T-cell (primary cell): ENCODE measurements at regions not wholly inside any gene's neighbourhood (a gene's known extent, or its start where the extent isn't known, plus 50 kb on each side); places are given as distances from the start of the nearest gene placed in this dataset.

Source experiments
- ATAC-seq, 4 experiments: fragments of 200-7000 bp in 3 of 4; fragments of 150-1000 bp in 1 of 4; cut with Tn5 transposase; replicated peaks in 1 of 4; 1 replicate in 3 of 4; 2 replicates in 1 of 4; pipeline ENCODE4 v1.10.0; 2021; ENCODE audit warnings: moderate library complexity in 3 of 4, mild to moderate bottlenecking in 2 of 4, moderate number of reproducible peaks in 1 of 4
- CTCF ChIA-PET, 2 donors: fragments of 300-600 bp; sonication (Branson Sonifier 250); formaldehyde crosslinking; loops; one replicate each; lab custom pipeline; 2022; ENCODE audit warnings: antibody characterized with exemption in 2 of 2; lab: Charles Lee
- POLR2A ChIA-PET, 2 donors: fragments of 300-600 bp; sonication (Branson Sonifier 250); formaldehyde crosslinking; loops; one replicate each; lab custom pipeline; 2022; ENCODE audit warnings: antibody characterized with exemption in 2 of 2; lab: Charles Lee
- DNase-seq, 35 experiments: peaks; one replicate each; pipeline versions ENCODE4 v3.0.0 to v3.0.0-alpha.2; 2013 to 2023
- H3K27ac ChIP-seq: one replicate; pipeline ENCODE4 v1.5.1; 2013; ENCODE audit warnings: low read length
- H3K27me3 ChIP-seq, 2 experiments: replicated peaks in 1 of 2; 1 replicate in 1 of 2; 2 replicates in 1 of 2; pipeline versions ENCODE4 v1.6.1 to v1.7.0; 2013; ENCODE audit warnings: low read length in 1 of 2, mixed read lengths in 1 of 2; ENCODE audit not compliant: control insufficient read depth in 2 of 2, insufficient read depth in 2 of 2; ENCODE audit errors: extremely low read depth in 1 of 2
- H3K36me3 ChIP-seq, 2 donors: 1 replicate in 1 of 2; 2 replicates in 1 of 2; pipeline versions ENCODE4 v1.6.1 to v1.7.0; 2013; ENCODE audit warnings: low read length in 1 of 2; ENCODE audit not compliant: control insufficient read depth in 2 of 2, insufficient read depth in 1 of 2; ENCODE audit errors: extremely low read depth in 1 of 2
- H3K4me1 ChIP-seq, 2 experiments: 1 replicate in 1 of 2; 2 replicates in 1 of 2; pipeline versions ENCODE4 v1.6.1 to v1.7.0; 2013; ENCODE audit warnings: low read length in 2 of 2, mixed read lengths in 1 of 2; ENCODE audit not compliant: insufficient read depth in 2 of 2, control insufficient read depth in 1 of 2; ENCODE audit errors: extremely low read depth in 1 of 2
- H3K4me3 ChIP-seq, 2 donors: 1 replicate in 1 of 2; 2 replicates in 1 of 2; pipeline versions ENCODE4 v1.5.1 to v1.7.0; 2013; ENCODE audit warnings: mild to moderate bottlenecking in 2 of 2, low read length in 1 of 2, moderate library complexity in 1 of 2; ENCODE audit not compliant: control insufficient read depth in 1 of 2; ENCODE audit errors: extremely low read depth in 1 of 2
- H3K9me3 ChIP-seq: 2 replicates; pipeline ENCODE4 v1.7.0; 2013
- H3K27ac Mint-ChIP-seq, 2 donors: one replicate each; pipeline ENCODE4 v1.8.0; 2020 to 2021; ENCODE audit warnings: mild to moderate bottlenecking in 2 of 2, mixed read lengths in 2 of 2
- H3K27me3 Mint-ChIP-seq, 2 donors: one replicate each; pipeline ENCODE4 v1.8.0; 2021 to 2022; ENCODE audit warnings: mixed read lengths in 2 of 2
- H3K36me3 Mint-ChIP-seq: one replicate; pipeline ENCODE4 v1.8.0; 2021; ENCODE audit warnings: mixed read lengths
- H3K4me1 Mint-ChIP-seq, 3 donors: one replicate each; pipeline ENCODE4 v1.8.0; 2020 to 2022; ENCODE audit warnings: mixed read lengths in 3 of 3, mild to moderate bottlenecking in 1 of 3
- H3K4me3 Mint-ChIP-seq, 3 donors: one replicate each; pipeline ENCODE4 v1.8.0; 2020 to 2022; ENCODE audit warnings: mild to moderate bottlenecking in 3 of 3, mixed read lengths in 3 of 3, moderate library complexity in 3 of 3
- H3K9me3 Mint-ChIP-seq, 3 donors: one replicate each; pipeline ENCODE4 v1.8.0; 2020 to 2022; ENCODE audit warnings: mixed read lengths in 3 of 3
- whole genome bisulfite sequencing: methylation state at CpG from one replicate; pipeline ENCODE4 v1.1.5; 2013; ENCODE audit warnings: missing lambda C conversion rate; ENCODE audit not compliant: insufficient coverage; 5-methylcytosine and 5-hydroxymethylcytosine counted together

DNA sequence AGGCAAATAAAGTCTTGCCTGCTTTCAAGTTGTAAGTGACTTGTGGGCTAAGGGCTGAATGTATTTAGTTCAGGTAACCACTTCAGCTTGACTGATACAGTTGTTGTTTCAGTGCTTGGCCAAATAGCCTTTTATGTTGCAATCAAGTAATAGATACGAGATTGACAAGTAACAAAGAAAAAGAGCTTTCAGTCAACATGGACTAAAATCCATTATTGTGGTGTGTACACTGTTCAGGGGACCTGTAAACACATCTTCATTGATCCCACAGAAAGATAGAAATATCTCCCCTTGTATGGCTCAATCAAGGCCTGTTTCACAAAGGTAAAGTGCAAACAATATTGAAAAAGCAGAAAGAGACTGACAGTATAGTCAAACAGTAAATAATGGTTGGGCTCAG is 224.8 kb upstream of the TMCO5A start:
- DNase-seq, result no peak
- Histone ChIP-seq H3K27me3 (no peaks in the 10 kb centered on the region), H3K4me3 (no peak overlapping the region), H3K9me3 (no peaks in the 10 kb centered on the region), H3K4me1 (no peaks in the 10 kb centered on the region), H3K36me3 (no peaks in the 10 kb centered on the region), H3K27ac (no peak overlapping the region)
- Mint-ChIP-seq H3K9me3 (peaks cover 10 to 16% (median 12%) of the 10 kb centered on the region in 3 donors), H3K4me1 (no peaks in the 10 kb centered on the region), H3K27ac (no peak overlapping the region), H3K27me3 (peaks cover 0 to 4% of the 10 kb centered on the region in 2 donors), H3K36me3 (no peaks in the 10 kb centered on the region), H3K4me3 (no peak overlapping the region)
- ATAC-seq, result no peak
- ChIA-PET CTCF (no interaction called here), POLR2A (interaction anchor here in 1 of 2 donors (0.9 kb wide), 1 partner anchor 807 kb away, joined by 3 read pairs; no protein-coding TSS in a partner anchor)
- no CpG with 5 or more reads among the region's 1 CpG for WGBS

DNA sequence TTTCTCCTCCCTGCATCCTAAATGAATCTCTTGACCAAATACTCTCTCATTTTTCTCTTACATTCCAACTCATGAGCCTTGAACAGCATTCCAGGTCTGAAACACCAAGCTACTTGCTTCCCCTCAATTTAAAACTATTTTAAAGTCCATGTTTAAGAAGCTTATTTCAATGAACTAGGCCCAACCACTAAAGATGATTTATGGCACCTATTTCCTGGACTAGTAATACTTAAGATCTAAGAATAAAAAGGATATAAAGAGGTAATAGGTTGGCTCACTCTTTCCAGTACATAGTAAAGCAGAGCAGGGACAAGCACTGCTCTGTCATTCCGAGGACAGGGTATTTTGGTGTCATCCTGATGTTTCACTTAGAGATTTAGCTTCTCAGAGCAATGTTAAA is 219.3 kb upstream of the TMCO5A start:
- H3K9me3 ChIP-seq, result no peaks in the 10 kb centered on the region
- H3K27me3 ChIP-seq, result no peaks in the 10 kb centered on the region
- no peak overlapping the region for H3K27ac ChIP-seq
- Mint-ChIP-seq H3K9me3 (peaks cover 10 to 16% (median 15%) of the 10 kb centered on the region in 3 donors), H3K27me3 (peaks cover 0 to 3% of the 10 kb centered on the region in 2 donors), H3K4me3 (no peak overlapping the region), H3K4me1 (no peaks in the 10 kb centered on the region), H3K36me3 (no peaks in the 10 kb centered on the region), H3K27ac (no peak overlapping the region)
- ChIA-PET CTCF (interaction anchor here in 1 of 2 donors (0.9 kb wide), 1 partner anchor 202 kb away, joined by 3 read pairs; no protein-coding TSS in a partner anchor), POLR2A (no interaction called here)
- DNase-seq (no peak), ATAC-seq (no peak)
- no CpG with 5 or more reads among the region's 1 CpG for WGBS
- no peaks in the 10 kb centered on the region for H3K4me1 ChIP-seq
- H3K36me3 ChIP-seq, result no peaks in the 10 kb centered on the region
- no peak overlapping the region for H3K4me3 ChIP-seq

DNA sequence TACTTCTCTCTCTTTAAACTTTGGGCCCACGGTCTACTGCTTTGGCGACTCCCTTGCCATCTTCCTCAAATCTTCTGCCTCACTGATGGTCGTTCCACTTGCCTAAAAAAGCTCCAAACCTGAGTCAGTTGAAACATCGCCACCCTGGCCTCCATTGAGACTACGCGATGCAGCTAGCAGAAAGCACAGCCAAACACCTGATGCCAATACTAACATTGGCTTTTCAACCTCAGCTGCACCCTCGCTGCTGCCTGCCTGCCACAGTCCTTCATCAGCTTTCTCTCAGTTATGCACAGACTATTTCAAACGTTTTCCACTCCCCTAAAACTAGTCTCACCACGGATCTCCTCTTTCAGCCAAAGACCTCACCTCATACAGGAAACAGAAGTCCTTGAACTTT is 214.2 kb upstream of the TMCO5A start:
- Histone ChIP-seq H3K4me3 (no peak overlapping the region), H3K27me3 (no peaks in the 10 kb centered on the region), H3K4me1 (no peaks in the 10 kb centered on the region), H3K9me3 (no peaks in the 10 kb centered on the region), H3K27ac (no peak overlapping the region), H3K36me3 (no peaks in the 10 kb centered on the region)
- DNase-seq (no peak), ATAC-seq (no peak)
- H3K9me3 Mint-ChIP-seq, result no peaks in the 10 kb centered on the region
- WGBS, result 71% methylated on average over 9 of the region's 9 CpGs
- H3K4me3 Mint-ChIP-seq, result no peak overlapping the region
- H3K27ac Mint-ChIP-seq, result no peak overlapping the region
- ChIA-PET CTCF (no interaction called here), POLR2A (no interaction called here)
- no peaks in the 10 kb centered on the region for H3K4me1 Mint-ChIP-seq
- no peaks in the 10 kb centered on the region for H3K27me3 Mint-ChIP-seq
- no peaks in the 10 kb centered on the region for H3K36me3 Mint-ChIP-seq

DNA sequence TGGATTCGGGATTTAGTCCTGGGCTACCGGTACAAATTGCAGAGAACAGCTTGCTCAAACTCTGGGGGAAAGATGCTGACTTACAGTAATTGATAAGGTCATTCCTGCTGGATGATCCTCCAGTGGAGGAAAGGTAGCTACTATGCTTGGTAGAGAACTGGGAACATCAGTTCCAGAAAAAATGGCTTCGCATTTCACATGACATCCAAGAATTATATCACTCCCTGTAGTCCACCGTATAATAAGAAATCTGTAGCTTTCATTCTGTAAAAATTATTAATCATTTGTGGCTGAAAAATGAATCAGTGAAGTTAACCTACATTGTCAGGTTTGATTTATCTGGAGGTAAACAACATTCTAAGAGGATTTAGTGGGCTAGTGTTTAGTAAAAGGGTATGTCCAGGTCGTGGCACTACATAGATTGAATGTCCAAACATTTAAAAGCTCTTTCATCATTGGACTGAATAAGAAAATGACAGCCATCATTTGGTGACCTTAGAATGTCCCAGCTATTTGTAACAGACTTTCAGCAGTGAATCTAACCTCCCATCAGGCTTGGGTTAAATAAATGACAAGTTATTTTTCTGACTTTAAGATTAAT is 203.2 kb upstream of the TMCO5A start:
- no peak for DNase-seq

DNA sequence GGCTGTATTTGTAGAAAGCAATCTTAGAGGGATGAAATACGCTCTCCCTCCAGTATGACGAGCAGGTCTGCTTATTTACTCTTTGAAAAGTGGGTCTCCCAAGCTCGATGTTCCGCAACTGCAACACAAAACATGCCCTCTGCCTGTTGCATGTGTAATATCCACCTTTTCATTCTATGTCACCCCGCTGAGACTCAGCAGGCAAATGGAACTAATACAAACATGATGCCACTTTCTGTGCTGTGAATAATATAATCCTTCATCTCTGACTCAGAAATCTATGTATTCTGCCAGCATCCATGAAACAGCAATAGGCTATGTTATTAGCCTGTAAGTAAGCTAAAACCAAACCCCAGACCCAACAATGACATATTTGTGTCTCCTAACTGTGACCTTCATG is 200.8 kb upstream of the TMCO5A start:
- no peak overlapping the region for H3K4me3 Mint-ChIP-seq
- H3K27me3 Mint-ChIP-seq, result peaks cover 0 to 10% of the 10 kb centered on the region in 2 donors
- ChIA-PET POLR2A (no interaction called here), CTCF (no interaction called here)
- Histone ChIP-seq H3K27me3 (no peaks in the 10 kb centered on the region), H3K4me3 (no peak overlapping the region), H3K4me1 (no peaks in the 10 kb centered on the region), H3K36me3 (no peaks in the 10 kb centered on the region), H3K27ac (no peak overlapping the region), H3K9me3 (no peaks in the 10 kb centered on the region)
- peaks cover 0 to 5% (median 0%) of the 10 kb centered on the region in 3 donors for H3K9me3 Mint-ChIP-seq
- no peak overlapping the region for H3K27ac Mint-ChIP-seq
- WGBS, result 82% methylated on average over 5 of the region's 5 CpGs
- H3K4me1 Mint-ChIP-seq, result no peaks in the 10 kb centered on the region
- no peaks in the 10 kb centered on the region for H3K36me3 Mint-ChIP-seq
- DNase-seq (no peak), ATAC-seq (no peak)

More for the DNA sequence above, 203.2 kb upstream of the TMCO5A start:
- ATAC-seq, result no peak
- ChIA-PET CTCF (no interaction called here), POLR2A (no interaction called here)
- Mint-ChIP-seq H3K4me1 (no peaks in the 10 kb centered on the region), H3K27ac (no peak overlapping the region), H3K27me3 (peaks cover 2 to 13% of the 10 kb centered on the region in 2 donors), H3K4me3 (no peak overlapping the region), H3K9me3 (peaks cover 0 to 3% (median 0%) of the 10 kb centered on the region in 3 donors), H3K36me3 (no peaks in the 10 kb centered on the region)
- Histone ChIP-seq H3K4me1 (no peaks in the 10 kb centered on the region), H3K27me3 (no peaks in the 10 kb centered on the region), H3K36me3 (no peaks in the 10 kb centered on the region), H3K9me3 (no peaks in the 10 kb centered on the region), H3K27ac (no peak overlapping the region), H3K4me3 (no peak overlapping the region)
- 65% methylated on average over 3 of the region's 5 CpGs for WGBS

DNA sequence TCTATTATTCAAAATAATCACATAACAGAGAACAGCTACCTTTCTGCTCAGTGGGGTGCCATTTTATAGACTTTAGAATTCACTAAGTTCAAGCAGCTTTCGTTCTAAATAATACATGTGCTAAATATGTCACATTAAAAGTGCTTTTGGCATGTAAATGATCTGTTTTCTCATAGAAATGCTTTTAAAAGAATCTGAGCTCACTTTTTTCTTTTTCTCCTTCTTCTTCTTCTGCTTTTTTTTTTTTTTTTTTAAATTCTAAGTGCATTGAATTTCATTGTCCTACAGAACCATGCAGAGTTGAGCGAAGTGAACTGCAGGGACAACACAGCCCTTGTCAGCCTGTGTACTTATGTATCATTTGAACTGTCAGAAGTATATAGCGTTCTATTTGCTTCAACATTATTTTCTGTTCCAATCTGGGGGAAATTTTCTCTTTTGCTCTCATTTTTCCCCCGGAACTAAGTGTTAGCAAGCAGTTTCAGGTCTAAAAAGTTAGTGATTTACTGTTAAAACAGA is 193.8 kb upstream of the TMCO5A start:
- Mint-ChIP-seq H3K36me3 (no peaks in the 10 kb centered on the region), H3K27ac (no peak overlapping the region), H3K4me1 (no peaks in the 10 kb centered on the region), H3K9me3 (peaks cover 0 to 8% (median 3%) of the 10 kb centered on the region in 3 donors), H3K27me3 (peaks cover 2 to 3% of the 10 kb centered on the region in 2 donors), H3K4me3 (no peak overlapping the region)
- WGBS, result no CpG with 5 or more reads among the region's 4 CpGs
- Histone ChIP-seq H3K4me1 (no peaks in the 10 kb centered on the region), H3K4me3 (no peak overlapping the region), H3K9me3 (no peaks in the 10 kb centered on the region), H3K36me3 (no peaks in the 10 kb centered on the region), H3K27me3 (peaks cover 0 to 8% of the 10 kb centered on the region in 2 experiments), H3K27ac (no peak overlapping the region)
- DNase-seq, result no peak
- POLR2A ChIA-PET, result interaction anchor here in 1 of 2 donors (0.6 kb wide), 1 partner anchor 29 kb away, joined by 4 read pairs; no protein-coding TSS in a partner anchor
- no peak for ATAC-seq
- CTCF ChIA-PET, result no interaction called here
